ENCODE measurements at regions not wholly inside any gene's neighbourhood (a gene's known extent, or its start where the extent isn't known, plus 50 kb on each side); places are given as distances from the start of the nearest gene placed in this dataset.

DNA sequence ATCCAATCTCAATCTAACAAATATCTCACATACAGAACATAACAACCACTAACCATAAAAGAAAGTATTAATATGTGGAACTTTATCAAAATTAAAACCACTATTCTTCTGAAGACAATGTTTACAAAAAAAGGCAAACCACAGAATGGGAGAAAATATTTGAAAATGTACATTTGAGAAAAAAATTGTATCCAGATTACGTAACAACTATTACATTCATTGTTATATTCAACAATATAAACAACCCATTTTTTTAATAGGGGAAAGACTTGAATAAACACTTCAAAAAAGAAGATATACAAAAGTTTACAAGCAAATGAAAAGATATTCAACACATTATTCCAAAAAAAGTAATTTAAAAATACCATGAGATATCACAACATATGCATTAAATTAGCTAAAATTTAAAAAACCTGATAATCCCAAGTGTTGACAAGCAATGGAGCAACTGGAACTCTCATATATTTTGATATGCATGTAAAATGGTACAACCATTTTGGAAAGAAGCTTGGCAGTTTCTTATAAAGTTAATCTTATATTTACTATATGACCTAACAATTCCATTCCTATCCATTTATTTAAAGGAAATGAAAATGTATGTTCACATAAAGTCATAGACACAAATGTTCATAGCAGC lies 124.3 kb upstream of the CDYL start:
- no peak for TF ChIP-seq POLR2A (IDR thresholded peaks at IDR 0.05; ENCODE audit: low read depth)
- TF ChIP-seq CTCF (IDR thresholded peaks at IDR 0.05), result no peak
- TF ChIP-seq EP300 (IDR thresholded peaks at IDR 0.05), result no peak
- no peak for TF ChIP-seq POLR2AphosphoS5 (IDR thresholded peaks at IDR 0.05)
